ENCODE measurements at regions not wholly inside any gene's neighbourhood (a gene's known extent, or its start where the extent isn't known, plus 50 kb on each side); places are given as distances from the start of the nearest gene placed in this dataset.
"Not testable (repeated sequence)": the region's sequence is repeated elsewhere in the genome, so short reads cannot be mapped to it uniquely, and the experiment has no call there.

DNA sequence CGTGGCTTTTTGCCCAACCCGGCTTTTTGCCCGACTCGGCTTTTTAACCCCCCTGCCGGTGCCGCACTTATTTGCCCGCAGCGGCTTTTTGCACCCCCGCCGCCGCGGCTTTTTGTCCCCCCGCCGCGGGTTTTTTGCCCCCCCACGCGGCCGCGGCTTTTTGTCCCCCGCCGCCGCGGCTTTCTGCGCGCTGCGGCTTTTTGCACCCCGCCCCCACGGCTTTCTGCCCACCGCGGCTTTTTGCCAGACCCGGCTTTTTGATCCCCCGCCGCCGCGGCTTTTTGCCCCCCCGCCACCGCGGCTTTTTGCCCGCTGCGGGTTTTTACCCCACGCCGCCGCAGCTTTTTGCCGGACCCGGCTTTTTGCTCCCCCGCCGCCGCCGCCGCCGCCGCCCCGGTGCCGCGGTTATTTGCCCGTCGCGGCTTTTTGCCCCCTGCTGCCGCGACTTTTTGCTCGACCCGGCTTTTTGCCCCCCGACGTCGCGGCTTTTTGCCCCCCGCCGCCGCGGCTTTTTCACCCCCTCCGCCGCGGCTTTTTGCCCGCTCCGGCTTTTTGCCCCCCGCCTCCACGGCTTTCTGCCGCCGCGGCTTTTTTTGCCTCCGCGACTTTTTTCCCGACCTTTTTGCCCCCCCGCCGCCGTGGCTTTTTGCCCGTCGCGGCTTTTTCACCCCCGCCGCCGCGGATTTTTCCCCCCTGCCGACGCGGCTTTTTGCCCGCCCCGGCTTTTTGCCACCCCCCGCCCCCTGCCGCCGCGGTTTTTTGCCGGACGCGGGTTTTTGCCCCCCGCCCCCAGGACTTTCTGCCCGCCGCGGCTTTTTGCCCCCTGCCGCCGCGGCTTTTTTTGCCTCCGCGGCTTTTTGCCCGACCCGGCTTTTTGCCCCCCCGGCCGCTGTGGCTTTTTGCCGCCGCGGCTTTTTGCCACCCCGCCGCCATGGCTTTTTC is 2786.5 kb downstream of the RPIA start:
- peak overlapping the region; percentile 33 for H3K4me3 ChIP-seq (ENCODE audit: low read length)
- TF ChIP-seq CTCF (conservative IDR thresholded peaks at IDR 0.05; ENCODE audit: low read length), result no peak
- no peak for DNase-seq (ENCODE audit: low read depth)

DNA sequence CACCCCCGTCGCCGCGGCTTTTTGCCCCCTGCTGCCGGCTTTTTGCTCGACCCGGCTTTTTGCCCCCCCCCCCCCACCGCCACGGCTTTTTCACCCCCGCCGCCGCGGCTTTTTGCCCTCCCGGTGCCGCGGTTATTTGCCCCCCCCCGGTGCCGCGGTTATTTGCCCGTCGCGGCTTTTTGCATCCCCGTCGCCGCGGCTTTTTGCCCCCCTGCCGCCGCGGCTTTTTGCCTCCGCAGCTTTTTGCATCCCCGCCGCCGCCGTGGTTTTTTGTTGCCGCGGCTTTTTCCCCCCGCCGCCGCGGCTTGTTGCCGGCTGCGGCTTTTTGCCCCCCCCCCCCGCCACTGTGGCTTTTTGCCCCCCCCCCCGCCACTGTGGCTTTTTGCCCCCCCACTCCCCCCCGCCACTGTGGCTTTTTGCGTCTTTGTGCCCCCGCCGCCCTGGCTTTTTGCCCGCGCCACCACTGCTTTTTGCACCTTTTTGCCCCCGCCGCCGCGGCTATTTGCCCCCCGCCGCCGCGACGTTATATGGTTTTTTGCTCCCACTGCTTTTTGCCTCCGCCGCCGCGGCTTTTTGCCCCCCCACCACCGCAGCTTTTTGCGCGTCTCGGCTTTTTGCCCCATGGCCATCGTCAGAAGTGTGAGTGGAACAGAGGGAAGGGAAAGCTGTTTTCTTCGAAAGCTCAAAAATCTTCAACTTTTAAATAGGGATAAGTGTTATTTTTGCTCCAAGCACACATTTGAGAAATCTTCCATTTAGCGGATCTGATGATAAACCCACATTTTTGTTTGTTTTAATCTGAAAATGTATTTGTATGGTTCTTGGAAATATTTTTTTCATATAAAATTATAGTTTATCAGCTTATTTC is 2787.6 kb downstream of the RPIA start:
- not testable (repeated sequence) for DNase-seq (ENCODE audit: low read depth)
- peak overlapping the region; percentile 15; the same call in 1 of the 2 replicates for H3K4me3 ChIP-seq (ENCODE audit: low read length)

DNA sequence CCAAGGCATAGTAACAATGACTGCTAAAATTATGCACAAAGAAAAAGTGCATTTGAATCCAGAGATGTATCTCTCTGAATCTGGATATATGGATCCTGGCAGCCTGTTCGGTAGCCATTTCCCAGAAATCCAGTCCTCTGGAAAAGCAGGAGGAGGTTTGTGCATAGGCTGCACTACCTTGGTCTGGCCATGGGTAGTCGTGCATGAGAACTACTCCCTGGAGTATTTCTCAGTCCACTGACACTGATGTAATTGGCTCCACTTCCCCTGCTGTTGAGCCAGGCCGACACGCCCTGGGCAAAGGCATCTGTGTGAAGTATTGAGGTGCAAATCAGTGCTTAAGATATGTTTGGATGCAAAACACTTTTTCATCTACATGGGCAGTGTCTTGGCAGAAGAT is 2793.8 kb downstream of the RPIA start:
- not testable (repeated sequence) for DNase-seq (ENCODE audit: low read depth); H3K4me3 ChIP-seq (ENCODE audit: low read length)

GRCh38 chr2:91497129-91498064 is 2805.9 kb downstream of the RPIA start:
- not testable (repeated sequence) for DNase-seq (ENCODE audit: low read depth); H3K4me3 ChIP-seq (ENCODE audit: low read length)

DNA sequence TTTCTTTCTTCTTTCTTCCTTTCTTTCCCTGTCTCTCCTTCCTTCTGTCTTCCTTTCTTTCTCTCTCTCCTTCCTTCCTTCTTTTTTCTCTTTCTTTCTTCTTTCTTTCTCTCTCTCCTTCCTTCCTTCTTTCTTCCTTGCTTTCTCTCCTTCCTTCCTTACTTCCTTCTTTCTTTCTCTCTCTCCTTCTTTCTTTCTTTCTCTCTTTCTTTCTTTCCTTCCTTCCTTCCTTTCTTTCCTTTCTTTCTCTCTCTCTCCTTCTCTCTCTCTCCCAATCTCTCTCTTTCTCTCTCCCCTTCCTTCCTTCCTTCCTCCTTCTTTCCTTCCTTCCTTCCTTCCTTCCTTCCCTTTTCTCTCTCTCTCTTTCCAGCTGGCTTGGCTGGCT is 2806.6 kb downstream of the RPIA start:
- DNase-seq (ENCODE audit: low read depth); H3K4me3 ChIP-seq (ENCODE audit: low read length): not testable (repeated sequence)

GRCh38 chr2:91498513-91499250 is 2807.2 kb downstream of the RPIA start:
- DNase-seq (ENCODE audit: low read depth), result not testable (repeated sequence)

GRCh38 chr2:91499431-91500050 is 2808.1 kb downstream of the RPIA start:
- not testable (repeated sequence) for H3K4me3 ChIP-seq (ENCODE audit: low read length); DNase-seq (ENCODE audit: low read depth)

More at GRCh38 chr2:91498513-91499250, 2807.2 kb downstream of the RPIA start:
- not testable (repeated sequence) for H3K4me3 ChIP-seq (ENCODE audit: low read length)

GRCh38 chr2:91500246-91500977 is 2808.9 kb downstream of the RPIA start:
- H3K4me3 ChIP-seq (ENCODE audit: low read length); DNase-seq (ENCODE audit: low read depth): not testable (repeated sequence)

DNA sequence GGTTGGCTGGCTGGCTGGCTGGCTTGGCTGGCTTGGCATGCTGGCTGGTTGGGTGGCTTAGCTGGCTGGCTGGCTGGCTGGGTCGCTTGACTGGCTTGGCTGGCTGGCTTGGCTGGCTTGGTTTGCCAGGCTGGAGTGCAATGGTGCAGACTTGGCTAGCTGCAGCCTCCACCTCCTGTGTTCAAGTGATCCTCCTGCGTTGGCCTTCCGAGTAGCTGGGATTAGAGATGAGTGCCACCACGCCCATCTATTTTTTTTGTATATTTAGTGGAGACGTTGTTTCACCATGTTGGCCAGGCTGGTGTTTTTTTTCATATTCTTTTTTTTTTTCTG is 2809.5 kb downstream of the RPIA start:
- not testable (repeated sequence) for DNase-seq (ENCODE audit: low read depth); H3K4me3 ChIP-seq (ENCODE audit: low read length)

- DNase-seq (ENCODE audit: low read depth); H3K4me3 ChIP-seq (ENCODE audit: low read length): not testable (repeated sequence)
These were observed 2810.1 kb downstream of the RPIA start for GRCh38 chr2:91501481-91502080.

- not testable (repeated sequence) for DNase-seq (ENCODE audit: low read depth)
These were observed 2812.1 kb downstream of the RPIA start for GRCh38 chr2:91503572-91503958.

GRCh38 chr2:91503959-91504741 is 2812.7 kb downstream of the RPIA start:
- not testable (repeated sequence) for H3K4me3 ChIP-seq (ENCODE audit: low read length); DNase-seq (ENCODE audit: low read depth)

More at GRCh38 chr2:91503572-91503958, 2812.1 kb downstream of the RPIA start:
- not testable (repeated sequence) for H3K4me3 ChIP-seq (ENCODE audit: low read length)

GRCh38 chr2:91508816-91509215 is 2817.3 kb downstream of the RPIA start:
- not testable (repeated sequence) for H3K4me3 ChIP-seq (ENCODE audit: low read length); DNase-seq (ENCODE audit: low read depth)

DNA sequence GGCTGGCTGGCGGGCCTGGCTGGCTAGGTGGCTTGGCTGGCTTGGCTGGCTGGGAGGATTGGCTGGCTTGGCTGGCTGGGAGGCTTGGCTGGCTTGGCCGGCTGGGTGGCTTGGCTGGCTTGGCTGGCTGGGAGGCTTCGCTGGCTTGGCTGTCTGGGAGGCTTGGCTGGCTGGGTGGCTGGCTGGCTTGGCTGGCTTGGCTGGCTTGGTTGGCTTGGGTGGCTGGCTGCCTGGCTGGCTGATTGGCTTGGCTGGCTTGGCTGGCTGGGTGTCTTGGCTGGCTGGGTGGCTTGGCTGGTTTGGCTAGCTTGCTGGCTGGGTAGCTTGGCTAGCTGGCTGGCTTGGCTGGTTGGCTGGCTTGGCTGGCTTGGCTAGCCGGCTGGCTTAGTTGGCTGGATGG is 2817.8 kb downstream of the RPIA start:
- DNase-seq (ENCODE audit: low read depth); H3K4me3 ChIP-seq (ENCODE audit: low read length): not testable (repeated sequence)

- DNase-seq (ENCODE audit: low read depth); H3K4me3 ChIP-seq (ENCODE audit: low read length): not testable (repeated sequence)
These were observed 2819.7 kb downstream of the RPIA start for GRCh38 chr2:91511166-91511565.

Data from AG10803 (cell line).